Mesendoderm (in vitro differentiated cells): ENCODE measurements at regions not wholly inside any gene's neighbourhood (a gene's known extent, or its start where the extent isn't known, plus 50 kb on each side); places are given as distances from the start of the nearest gene placed in this dataset.

Experiments
- DNase-seq: peaks from one replicate; pipeline ENCODE4 v3.0.0; 2013
- H2AK5ac ChIP-seq: 2 replicates; pipeline ENCODE4 v1.6.1; 2013; ENCODE audit warnings: low read length, inconsistent platforms
- H2BK120ac ChIP-seq: 2 replicates; pipeline ENCODE4 v1.6.1; 2013; ENCODE audit warnings: low read depth, mild to moderate bottlenecking, low read length, moderate library complexity, mixed read lengths
- H2BK15ac ChIP-seq: replicated peaks from 2 replicates; pipeline ENCODE4 v1.6.1; 2013; ENCODE audit warnings: low read depth, mild to moderate bottlenecking, moderate library complexity
- H2BK5ac ChIP-seq: 2 replicates; pipeline ENCODE4 v1.6.1; 2013; ENCODE audit warnings: low read length, inconsistent platforms
- H3K18ac ChIP-seq: 2 replicates; pipeline ENCODE4 v1.6.1; 2013; ENCODE audit warnings: mild to moderate bottlenecking, low read length, mixed read lengths
- H3K23ac ChIP-seq: one replicate; pipeline ENCODE4 v1.6.1; 2013; ENCODE audit warnings: low read length
- H3K27ac ChIP-seq: 2 replicates; pipeline ENCODE4 v1.5.1; 2013; ENCODE audit warnings: low read depth, mild to moderate bottlenecking, inconsistent platforms, low read length, moderate library complexity
- H3K27me3 ChIP-seq: 2 replicates; pipeline ENCODE4 v1.6.1; 2013; ENCODE audit warnings: low read length, control low read depth, mild to moderate bottlenecking, inconsistent platforms; ENCODE audit not compliant: insufficient read depth, poor library complexity
- H3K36me3 ChIP-seq: 2 replicates; pipeline ENCODE4 v1.6.1; 2013; ENCODE audit warnings: low read length, inconsistent platforms; ENCODE audit not compliant: control insufficient read depth, insufficient read depth
- H3K4ac ChIP-seq: one replicate; pipeline ENCODE4 v1.6.1; 2013; ENCODE audit warnings: low read depth, mild to moderate bottlenecking, low read length, moderate library complexity
- H3K4me1 ChIP-seq: 2 replicates; pipeline ENCODE4 v1.6.1; 2013; ENCODE audit warnings: low read depth, low read length, inconsistent platforms; ENCODE audit not compliant: control insufficient read depth
- H3K4me2 ChIP-seq: 2 replicates; pipeline ENCODE4 v1.6.1; 2013; ENCODE audit warnings: low read length
- H3K4me3 ChIP-seq: 2 replicates; pipeline ENCODE4 v1.5.1; 2013; ENCODE audit warnings: mild to moderate bottlenecking, low read length
- H3K56ac ChIP-seq: one replicate; pipeline ENCODE4 v1.6.1; 2013; ENCODE audit warnings: low read length
- H3K79me1 ChIP-seq: 2 replicates; pipeline ENCODE4 v1.6.1; 2013; ENCODE audit warnings: low read length, inconsistent platforms
- H3K79me2 ChIP-seq: 2 replicates; pipeline ENCODE4 v1.6.1; 2013; ENCODE audit warnings: mild to moderate bottlenecking, low read length; ENCODE audit not compliant: control insufficient read depth, insufficient read depth
- H3K9ac ChIP-seq: 2 replicates; pipeline ENCODE4 v1.6.1; 2013; ENCODE audit warnings: low read length, inconsistent platforms
- H4K5ac ChIP-seq: one replicate; pipeline ENCODE4 v1.6.1; 2013; ENCODE audit warnings: low read length
- H4K8ac ChIP-seq: one replicate; pipeline ENCODE4 v1.6.1; 2013; ENCODE audit warnings: low read depth, mild to moderate bottlenecking, control low read depth, low read length, moderate library complexity
- WGBS: extraction: QIAGEN DNeasy Blood & Tissue Kit; methylation state at CpG from one replicate; pipeline ENCODE4 v1.1.7; 2013; ENCODE audit warnings: low lambda C conversion rate, missing lambda C conversion rate; ENCODE audit not compliant: insufficient coverage; ENCODE audit errors: extremely low coverage; 5-methylcytosine and 5-hydroxymethylcytosine counted together

GRCh38 chr11:26842478-26843282 lies 120.8 kb upstream of the SLC5A12 start:
- Histone ChIP-seq H4K5ac (no peak overlapping the region), H3K9ac (no peak overlapping the region), H2AK5ac (no peak overlapping the region), H3K4me1 (no peaks in the 10 kb centered on the region), H4K8ac (no peak overlapping the region), H3K79me2 (no peaks in the 10 kb centered on the region), H3K4me2 (no peak overlapping the region), H3K4ac (no peak overlapping the region), H2BK5ac (no peak overlapping the region), H3K18ac (no peak overlapping the region), H3K27ac (no peak overlapping the region), H3K23ac (no peak overlapping the region), H2BK120ac (no peak overlapping the region), H2BK15ac (no peak overlapping the region), H3K79me1 (no peaks in the 10 kb centered on the region), H3K27me3 (no peaks in the 10 kb centered on the region), H3K56ac (no peak overlapping the region), H3K36me3 (no peaks in the 10 kb centered on the region), H3K4me3 (no peak overlapping the region)
- DNase-seq = no peak
- WGBS = no CpG with 5 or more reads among the region's 3 CpGs

GRCh38 chr11:26843539-26843938 lies 121.7 kb upstream of the SLC5A12 start:
- H2BK15ac ChIP-seq = no peak overlapping the region
- WGBS = no CpG with 5 or more reads among the region's 2 CpGs

DNA sequence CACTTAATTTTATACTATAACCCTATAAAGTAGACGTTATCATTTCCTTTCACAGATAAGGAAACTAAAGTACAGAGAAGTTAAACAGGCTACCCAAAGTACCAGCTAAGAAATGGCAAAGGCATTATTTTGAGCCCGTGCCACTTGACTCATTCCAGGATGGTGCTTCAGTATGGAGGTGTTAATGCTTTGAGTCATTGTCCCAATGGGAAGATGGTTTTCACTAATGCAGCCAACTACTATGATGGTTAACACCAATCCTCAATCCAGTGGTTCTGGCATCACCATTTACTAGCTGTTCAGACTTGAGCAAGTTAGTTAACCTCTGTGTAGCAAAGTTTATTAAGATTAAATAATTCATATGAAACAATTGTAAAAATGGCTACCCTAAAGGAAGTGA lies 123.1 kb upstream of the SLC5A12 start:
- Histone ChIP-seq H2AK5ac (no peak overlapping the region), H2BK15ac (no peak overlapping the region), H3K4me1 (no peaks in the 10 kb centered on the region), H3K4me3 (no peak overlapping the region), H3K36me3 (no peaks in the 10 kb centered on the region), H3K79me1 (no peaks in the 10 kb centered on the region), H3K4ac (no peak overlapping the region), H2BK120ac (no peak overlapping the region), H4K8ac (no peak overlapping the region), H3K4me2 (no peak overlapping the region), H3K18ac (no peak overlapping the region), H3K23ac (no peak overlapping the region), H3K9ac (no peak overlapping the region), H3K79me2 (no peaks in the 10 kb centered on the region), H3K56ac (no peak overlapping the region), H3K27me3 (no peaks in the 10 kb centered on the region), H4K5ac (no peak overlapping the region), H2BK5ac (no peak overlapping the region), H3K27ac (no peak overlapping the region)
- DNase-seq = no peak
- WGBS = no CpG with 5 or more reads among the region's 2 CpGs

More at GRCh38 chr11:26843539-26843938, 121.7 kb upstream of the SLC5A12 start:
- Histone ChIP-seq H3K4me2 (no peak overlapping the region), H3K79me2 (no peaks in the 10 kb centered on the region), H3K4me3 (no peak overlapping the region), H3K79me1 (no peaks in the 10 kb centered on the region), H3K4me1 (no peaks in the 10 kb centered on the region), H2BK5ac (no peak overlapping the region), H3K56ac (no peak overlapping the region), H3K27ac (no peak overlapping the region), H2AK5ac (no peak overlapping the region), H3K4ac (no peak overlapping the region), H3K18ac (no peak overlapping the region), H4K8ac (no peak overlapping the region), H3K9ac (no peak overlapping the region), H3K36me3 (no peaks in the 10 kb centered on the region), H3K27me3 (no peaks in the 10 kb centered on the region), H3K23ac (no peak overlapping the region), H4K5ac (no peak overlapping the region), H2BK120ac (no peak overlapping the region)
- DNase-seq = no peak

- no peak overlapping the region for H3K4me3 ChIP-seq
- no peak overlapping the region for H2BK5ac ChIP-seq
- DNase-seq = peak; percentile 56
- H2BK15ac ChIP-seq = no peak overlapping the region
- no peak overlapping the region for H3K56ac ChIP-seq
- H3K9ac ChIP-seq = no peak overlapping the region
- WGBS = no CpG with 5 or more reads among the region's 2 CpGs
- no peak overlapping the region for H4K5ac ChIP-seq
- H2AK5ac ChIP-seq = no peak overlapping the region
- no peak overlapping the region for H3K27ac ChIP-seq
- H3K23ac ChIP-seq = no peak overlapping the region
- no peaks in the 10 kb centered on the region for H3K36me3 ChIP-seq
- no peaks in the 10 kb centered on the region for H3K27me3 ChIP-seq
- no peak overlapping the region for H4K8ac ChIP-seq
- no peak overlapping the region for H3K4ac ChIP-seq
- no peaks in the 10 kb centered on the region for H3K4me1 ChIP-seq
- no peak overlapping the region for H3K4me2 ChIP-seq
- H3K79me1 ChIP-seq = no peaks in the 10 kb centered on the region
- H2BK120ac ChIP-seq = no peak overlapping the region
- no peaks in the 10 kb centered on the region for H3K79me2 ChIP-seq
- H3K18ac ChIP-seq = no peak overlapping the region
These were observed 124.4 kb upstream of the SLC5A12 start for GRCh38 chr11:26846227-26846626.

DNA sequence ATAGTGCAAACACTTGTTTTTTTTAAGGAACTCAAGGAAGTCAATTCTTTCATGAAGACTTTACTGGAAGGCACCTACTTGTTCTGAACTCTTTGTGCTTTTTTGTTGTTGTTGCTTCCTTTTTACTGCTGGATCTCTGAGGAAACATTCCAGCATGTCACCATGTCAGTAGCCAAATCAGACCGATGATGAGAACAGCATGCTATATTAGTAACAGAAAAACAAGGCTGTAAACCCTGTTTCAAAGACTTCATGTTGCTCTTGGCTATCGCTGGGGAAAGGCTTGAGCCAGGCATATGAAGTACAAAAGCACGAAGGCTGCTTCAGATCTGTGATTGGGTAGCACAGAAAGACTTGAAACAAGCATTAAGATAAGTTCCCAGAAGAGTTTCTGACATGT lies 125.6 kb upstream of the SLC5A12 start:
- Histone ChIP-seq H3K56ac (no peak overlapping the region), H3K9ac (no peak overlapping the region), H3K27me3 (no peaks in the 10 kb centered on the region), H2AK5ac (no peak overlapping the region), H2BK120ac (no peak overlapping the region), H3K27ac (no peak overlapping the region), H2BK15ac (no peak overlapping the region), H3K4me3 (no peak overlapping the region), H3K79me2 (no peaks in the 10 kb centered on the region), H3K4me2 (no peak overlapping the region), H3K79me1 (no peaks in the 10 kb centered on the region), H4K8ac (no peak overlapping the region), H3K4me1 (no peaks in the 10 kb centered on the region), H3K36me3 (no peaks in the 10 kb centered on the region), H4K5ac (no peak overlapping the region), H3K4ac (no peak overlapping the region), H2BK5ac (no peak overlapping the region), H3K18ac (no peak overlapping the region), H3K23ac (no peak overlapping the region)
- no CpG with 5 or more reads among the region's 3 CpGs for WGBS
- no peak for DNase-seq

- no peak overlapping the region for H4K5ac ChIP-seq
- H3K36me3 ChIP-seq = no peaks in the 10 kb centered on the region
- H3K4me2 ChIP-seq = no peak overlapping the region
- no peak overlapping the region for H3K4ac ChIP-seq
- H3K9ac ChIP-seq = no peak overlapping the region
- WGBS = no CpG with 5 or more reads among the region's 1 CpG
- no peaks in the 10 kb centered on the region for H3K79me2 ChIP-seq
- H3K27me3 ChIP-seq = no peaks in the 10 kb centered on the region
- no peak for DNase-seq
- no peaks in the 10 kb centered on the region for H3K4me1 ChIP-seq
- H2BK120ac ChIP-seq = no peak overlapping the region
- H2BK5ac ChIP-seq = no peak overlapping the region
- H3K56ac ChIP-seq = no peak overlapping the region
- no peak overlapping the region for H4K8ac ChIP-seq
- no peak overlapping the region for H3K23ac ChIP-seq
- H3K27ac ChIP-seq = no peak overlapping the region
- no peak overlapping the region for H3K18ac ChIP-seq
- no peak overlapping the region for H2BK15ac ChIP-seq
- no peak overlapping the region for H2AK5ac ChIP-seq
- no peak overlapping the region for H3K4me3 ChIP-seq
- no peaks in the 10 kb centered on the region for H3K79me1 ChIP-seq
These were observed 126.1 kb upstream of the SLC5A12 start for GRCh38 chr11:26847977-26848376.
